WTC11 (cell line): ENCODE measurements at regions not wholly inside any gene's neighbourhood (a gene's known extent, or its start where the extent isn't known, plus 50 kb on each side); places are given as distances from the start of the nearest gene placed in this dataset.
"Not testable (repeated sequence)": the region's sequence is repeated elsewhere in the genome, so short reads cannot be mapped to it uniquely, and the experiment has no call there.

Experiments used
- ATF2 ChIP-seq: sonication (generic); formaldehyde crosslinking; IDR thresholded peaks from 2 replicates; pipeline ENCODE4 v1.8.1; 2022; ENCODE audit warnings: low read depth, missing genetic modification reagents, borderline replicate concordance
- CTCF ChIP-seq: fragments of 200-600 bp; IDR thresholded peaks from 2 replicates; pipeline ENCODE4 v1.8.0; 2022; ENCODE audit warnings: antibody characterized with exemption
- FOXP4 ChIP-seq: sonication (generic); formaldehyde crosslinking; IDR thresholded peaks from 2 replicates; pipeline ENCODE4 v1.8.0; 2022; ENCODE audit warnings: mild to moderate bottlenecking, missing genetic modification reagents
- GABPB1 ChIP-seq: sonication (generic); formaldehyde crosslinking; IDR thresholded peaks from 2 replicates; pipeline ENCODE4 v1.8.1; 2023; ENCODE audit warnings: mild to moderate bottlenecking, missing genetic modification reagents
- NR2C2 ChIP-seq: sonication (generic); formaldehyde crosslinking; IDR thresholded peaks from 2 replicates; pipeline ENCODE4 v1.8.0; 2022; ENCODE audit warnings: mild to moderate bottlenecking, missing genetic modification reagents
- TP53 ChIP-seq: sonication (generic); formaldehyde crosslinking; IDR thresholded peaks from 2 replicates; pipeline ENCODE4 v1.8.1; 2023; ENCODE audit warnings: mild to moderate bottlenecking, missing genetic modification reagents
- ZNF263 ChIP-seq: sonication (generic); formaldehyde crosslinking; IDR thresholded peaks from 2 replicates; pipeline ENCODE4 v1.8.1; 2022; ENCODE audit warnings: low read depth, mild to moderate bottlenecking, moderate library complexity, missing genetic modification reagents

- TF ChIP-seq CTCF; ZNF263; NR2C2 (CRISPR knock-in tag); GABPB1 (CRISPR knock-in tag); TP53 (CRISPR knock-in tag); FOXP4 (CRISPR knock-in tag); ATF2 (CRISPR knock-in tag): not testable (repeated sequence)
Measured at GRCh38 chr2:111382507-111382906, 261.8 kb downstream of the BCL2L11 start.
